NCI-H748 (cell line): ENCODE measurements at regions not wholly inside any gene's neighbourhood (a gene's known extent, or its start where the extent isn't known, plus 50 kb on each side); places are given as distances from the start of the nearest gene placed in this dataset.
"Not testable (repeated sequence)": the region's sequence is repeated elsewhere in the genome, so short reads cannot be mapped to it uniquely, and the experiment has no call there.

ENCODE experiments used
- DNase-seq: peaks from one replicate; lab custom pipeline; 2025; ENCODE audit not compliant: unreplicated experiment; lab: John Stamatoyannopoulos, UW

GRCh38 chr7:53596230-53596629 is 560.8 kb downstream of the POM121L12 start:
- no peak for DNase-seq

- no peak for DNase-seq
Observed at GRCh38 chr7:53600296-53600695, 564.9 kb downstream of the POM121L12 start.

- DNase-seq: no peak
Observed at GRCh38 chr7:53602817-53603418, 567.5 kb downstream of the POM121L12 start.

GRCh38 chr7:53603461-53603860 is 568.0 kb downstream of the POM121L12 start:
- no peak for DNase-seq

GRCh38 chr7:53604201-53604600 is 568.8 kb downstream of the POM121L12 start:
- DNase-seq: no peak

GRCh38 chr7:53607961-53608360 is 572.5 kb downstream of the POM121L12 start:
- DNase-seq: no peak

GRCh38 chr7:53609185-53609584 is 573.8 kb downstream of the POM121L12 start:
- DNase-seq: no peak

GRCh38 chr7:53611043-53611442 is 575.6 kb downstream of the POM121L12 start:
- no peak for DNase-seq

GRCh38 chr7:53624356-53624755 is 588.9 kb downstream of the POM121L12 start:
- no peak for DNase-seq

- DNase-seq: no peak
Observed at GRCh38 chr7:53628775-53629174, 593.3 kb downstream of the POM121L12 start.

GRCh38 chr7:53635251-53635650 is 599.8 kb downstream of the POM121L12 start:
- DNase-seq: not testable (repeated sequence)

- DNase-seq: no peak
Observed at GRCh38 chr7:53638517-53638916, 603.1 kb downstream of the POM121L12 start.

- DNase-seq: no peak
Observed at GRCh38 chr7:53641091-53641490, 605.7 kb downstream of the POM121L12 start.

- DNase-seq: no peak
Observed at GRCh38 chr7:53642361-53642760, 606.9 kb downstream of the POM121L12 start.

- DNase-seq: no peak
Observed at GRCh38 chr7:53642866-53643265, 607.4 kb downstream of the POM121L12 start.

GRCh38 chr7:53656881-53657280 is 621.4 kb downstream of the POM121L12 start:
- no peak for DNase-seq

GRCh38 chr7:53657586-53657985 is 622.2 kb downstream of the POM121L12 start:
- DNase-seq: no peak

GRCh38 chr7:53658951-53659350 is 623.5 kb downstream of the POM121L12 start:
- DNase-seq: no peak

GRCh38 chr7:53661645-53662217 is 626.3 kb downstream of the POM121L12 start:
- no peak for DNase-seq

- DNase-seq: no peak
Observed at GRCh38 chr7:53672681-53673080, 637.2 kb downstream of the POM121L12 start.

GRCh38 chr7:53675835-53676234 is 640.4 kb downstream of the POM121L12 start:
- DNase-seq: no peak

- DNase-seq: no peak
Observed at GRCh38 chr7:53684693-53685092, 649.3 kb downstream of the POM121L12 start.

GRCh38 chr7:53690411-53690810 is 655.0 kb downstream of the POM121L12 start:
- no peak for DNase-seq
